ENCODE measurements at regions not wholly inside any gene's neighbourhood (a gene's known extent, or its start where the extent isn't known, plus 50 kb on each side); places are given as distances from the start of the nearest gene placed in this dataset.

DNA sequence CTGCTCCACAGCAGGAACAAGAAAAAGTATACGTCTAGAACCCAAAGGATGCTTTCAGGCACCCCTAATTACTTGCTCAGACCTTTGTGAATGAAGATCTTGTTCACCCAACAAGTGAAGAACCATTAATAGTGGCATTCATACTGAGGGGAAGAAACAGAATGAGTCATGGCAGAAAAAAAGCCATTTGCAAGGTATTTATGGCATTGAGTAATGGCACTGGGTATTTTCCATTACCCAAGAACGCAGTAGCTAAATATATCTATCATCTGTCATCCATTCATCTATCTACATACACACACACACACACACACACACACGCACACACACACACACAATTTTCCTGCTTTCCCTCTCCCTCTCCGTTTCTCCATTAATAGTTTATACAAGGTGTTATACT is 56.4 kb upstream of the XIRP2 start:
- TF ChIP-seq, protein P1, sequence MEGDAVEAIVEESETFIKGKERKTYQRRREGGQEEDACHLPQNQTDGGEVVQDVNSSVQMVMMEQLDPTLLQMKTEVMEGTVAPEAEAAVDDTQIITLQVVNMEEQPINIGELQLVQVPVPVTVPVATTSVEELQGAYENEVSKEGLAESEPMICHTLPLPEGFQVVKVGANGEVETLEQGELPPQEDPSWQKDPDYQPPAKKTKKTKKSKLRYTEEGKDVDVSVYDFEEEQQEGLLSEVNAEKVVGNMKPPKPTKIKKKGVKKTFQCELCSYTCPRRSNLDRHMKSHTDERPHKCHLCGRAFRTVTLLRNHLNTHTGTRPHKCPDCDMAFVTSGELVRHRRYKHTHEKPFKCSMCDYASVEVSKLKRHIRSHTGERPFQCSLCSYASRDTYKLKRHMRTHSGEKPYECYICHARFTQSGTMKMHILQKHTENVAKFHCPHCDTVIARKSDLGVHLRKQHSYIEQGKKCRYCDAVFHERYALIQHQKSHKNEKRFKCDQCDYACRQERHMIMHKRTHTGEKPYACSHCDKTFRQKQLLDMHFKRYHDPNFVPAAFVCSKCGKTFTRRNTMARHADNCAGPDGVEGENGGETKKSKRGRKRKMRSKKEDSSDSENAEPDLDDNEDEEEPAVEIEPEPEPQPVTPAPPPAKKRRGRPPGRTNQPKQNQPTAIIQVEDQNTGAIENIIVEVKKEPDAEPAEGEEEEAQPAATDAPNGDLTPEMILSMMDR (IDR thresholded peaks at IDR 0.05; ENCODE audit: partially characterized antibody, unreplicated experiment): no peak
- H3K27me3 Mint-ChIP-seq (ENCODE audit: unreplicated experiment): no peaks in the 10 kb centered on the region
- H3K36me3 Mint-ChIP-seq (ENCODE audit: unreplicated experiment): no peaks in the 10 kb centered on the region
- H3K4me1 Mint-ChIP-seq (ENCODE audit: low read depth, unreplicated experiment): no peaks in the 10 kb centered on the region
- H3K9me3 Mint-ChIP-seq (ENCODE audit: unreplicated experiment): no peaks in the 10 kb centered on the region
- DNase-seq: no peak
- no peak overlapping the region for H3K4me3 Mint-ChIP-seq (ENCODE audit: unreplicated experiment)
- no peak overlapping the region for H3K27ac Mint-ChIP-seq (ENCODE audit: unreplicated experiment)

DNA sequence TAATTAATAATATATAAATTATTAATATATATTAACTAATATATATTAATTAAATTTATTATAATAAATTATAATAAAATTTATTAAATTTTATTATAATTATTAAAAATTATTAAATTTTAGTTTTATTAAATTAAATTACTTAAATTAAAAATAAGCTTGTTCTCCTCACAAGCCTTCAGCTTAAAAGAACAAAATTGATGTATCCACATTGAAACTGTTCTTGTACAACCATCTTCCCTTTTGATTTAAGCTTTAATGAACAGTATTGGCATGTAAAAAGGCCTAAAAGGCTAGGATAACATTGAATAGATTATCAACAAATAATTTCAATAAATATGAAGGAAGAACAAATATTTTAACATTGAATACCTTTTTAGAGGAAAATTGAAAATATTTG is 62.4 kb upstream of the XIRP2 start:
- no peaks in the 10 kb centered on the region for H3K27me3 Mint-ChIP-seq (ENCODE audit: unreplicated experiment)
- H3K4me1 Mint-ChIP-seq (ENCODE audit: low read depth, unreplicated experiment): no peaks in the 10 kb centered on the region
- no peak overlapping the region for H3K4me3 Mint-ChIP-seq (ENCODE audit: unreplicated experiment)
- H3K9me3 Mint-ChIP-seq (ENCODE audit: unreplicated experiment): no peaks in the 10 kb centered on the region
- DNase-seq: no peak
- no peaks in the 10 kb centered on the region for H3K36me3 Mint-ChIP-seq (ENCODE audit: unreplicated experiment)
- no peak overlapping the region for H3K27ac Mint-ChIP-seq (ENCODE audit: unreplicated experiment)
- TF ChIP-seq, protein P1 (IDR thresholded peaks at IDR 0.05; ENCODE audit: partially characterized antibody, unreplicated experiment): no peak

DNA sequence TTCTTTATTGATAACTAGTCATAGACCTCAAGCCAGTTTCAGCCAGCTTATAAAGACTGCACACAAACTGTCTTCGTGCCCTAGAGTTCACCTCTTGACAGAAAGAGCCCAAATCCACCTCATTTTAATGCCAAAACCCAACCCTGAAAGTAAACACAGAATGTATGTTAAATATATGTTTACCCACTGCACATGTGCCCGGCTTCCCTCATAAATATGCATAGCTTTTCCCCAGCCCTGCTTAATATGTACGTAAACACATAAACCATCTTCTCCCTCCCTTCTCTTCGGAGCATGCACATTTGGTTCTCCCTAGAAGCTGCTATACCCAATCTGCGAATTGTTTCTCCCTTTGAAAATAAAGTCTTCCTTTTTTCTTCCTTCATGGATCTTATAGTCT is 73.9 kb upstream of the XIRP2 start:
- H3K4me1 Mint-ChIP-seq (ENCODE audit: low read depth, unreplicated experiment): no peaks in the 10 kb centered on the region
- no peaks in the 10 kb centered on the region for H3K36me3 Mint-ChIP-seq (ENCODE audit: unreplicated experiment)
- H3K27me3 Mint-ChIP-seq (ENCODE audit: unreplicated experiment): no peaks in the 10 kb centered on the region
- H3K9me3 Mint-ChIP-seq (ENCODE audit: unreplicated experiment): no peaks in the 10 kb centered on the region
- H3K4me3 Mint-ChIP-seq (ENCODE audit: unreplicated experiment): no peak overlapping the region
- TF ChIP-seq, protein P1 (IDR thresholded peaks at IDR 0.05; ENCODE audit: partially characterized antibody, unreplicated experiment): no peak
- H3K27ac Mint-ChIP-seq (ENCODE audit: unreplicated experiment): no peak overlapping the region
- DNase-seq: no peak

DNA sequence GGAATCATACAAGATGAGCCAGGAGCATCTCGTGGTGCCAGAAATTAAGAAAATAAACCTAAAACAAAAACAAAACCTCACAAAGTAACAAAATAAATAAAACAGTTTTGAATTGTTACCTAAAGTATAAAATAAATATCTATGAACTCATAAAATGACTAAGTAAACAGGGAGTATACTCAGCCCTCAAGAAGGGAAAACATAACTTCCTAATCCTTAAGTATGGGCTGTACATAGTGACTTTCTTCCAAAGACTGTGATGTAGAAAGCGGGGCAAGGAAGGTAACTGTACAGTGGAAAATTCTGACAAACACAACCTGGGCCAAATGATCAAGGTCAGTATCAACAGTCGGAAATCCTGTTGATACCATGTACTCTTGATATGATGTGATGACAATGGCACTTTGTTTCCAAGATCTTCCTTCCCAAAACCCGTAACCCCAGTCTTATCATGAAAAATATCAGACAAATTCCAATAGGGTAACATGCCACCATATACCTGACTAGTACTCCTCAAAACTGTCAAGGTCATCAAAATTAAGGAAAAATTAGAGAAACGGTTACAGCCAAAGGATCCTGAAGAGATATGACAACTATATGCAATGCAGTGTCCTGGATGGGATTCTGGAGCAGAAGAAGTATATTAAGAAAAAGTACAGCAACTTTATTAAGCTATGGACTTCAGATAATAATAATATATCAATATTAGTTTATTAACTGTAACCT is 76.0 kb upstream of the XIRP2 start:
- Mint-ChIP-seq H3K4me3 (ENCODE audit: unreplicated experiment) (no peak overlapping the region), H3K36me3 (ENCODE audit: unreplicated experiment) (no peaks in the 10 kb centered on the region), H3K27me3 (ENCODE audit: unreplicated experiment) (no peaks in the 10 kb centered on the region), H3K27ac (ENCODE audit: unreplicated experiment) (no peak overlapping the region), H3K9me3 (ENCODE audit: unreplicated experiment) (no peaks in the 10 kb centered on the region), H3K4me1 (ENCODE audit: low read depth, unreplicated experiment) (no peaks in the 10 kb centered on the region)
- TF ChIP-seq, protein P1 (IDR thresholded peaks at IDR 0.05; ENCODE audit: partially characterized antibody, unreplicated experiment): no peak
- DNase-seq: no peak

DNA sequence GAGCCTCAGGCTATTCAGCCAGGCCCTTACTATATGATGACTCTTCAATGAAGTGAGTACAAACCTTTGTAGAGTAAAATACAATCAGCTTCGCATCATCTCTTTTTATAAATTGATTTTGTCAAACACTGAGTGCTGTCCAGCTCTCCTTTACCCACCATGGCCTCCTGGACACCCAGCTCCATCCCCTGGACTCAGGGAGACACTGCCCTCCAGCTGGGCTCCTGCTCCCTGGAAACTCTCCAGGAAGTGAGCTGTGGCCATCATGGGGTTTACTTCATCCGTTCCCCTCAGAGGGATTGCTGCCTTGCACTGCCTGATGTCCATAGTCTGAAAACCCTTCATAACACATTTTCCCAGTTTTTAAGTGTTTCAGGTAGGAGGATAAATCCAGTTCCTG is 82.5 kb upstream of the XIRP2 start:
- H3K27ac Mint-ChIP-seq (ENCODE audit: unreplicated experiment): no peak overlapping the region
- TF ChIP-seq, protein P1 (IDR thresholded peaks at IDR 0.05; ENCODE audit: partially characterized antibody, unreplicated experiment): no peak

More for the DNA sequence above, 82.5 kb upstream of the XIRP2 start:
- DNase-seq: no peak
- Mint-ChIP-seq H3K4me3 (ENCODE audit: unreplicated experiment) (no peak overlapping the region), H3K27me3 (ENCODE audit: unreplicated experiment) (no peaks in the 10 kb centered on the region), H3K36me3 (ENCODE audit: unreplicated experiment) (no peaks in the 10 kb centered on the region), H3K9me3 (ENCODE audit: unreplicated experiment) (no peaks in the 10 kb centered on the region), H3K4me1 (ENCODE audit: low read depth, unreplicated experiment) (no peaks in the 10 kb centered on the region)
